Fibroblast of lung (primary cell): ENCODE measurements at regions not wholly inside any gene's neighbourhood (a gene's known extent, or its start where the extent isn't known, plus 50 kb on each side); places are given as distances from the start of the nearest gene placed in this dataset.

Experiments
- EZH2 ChIP-seq: IDR thresholded peaks from 2 replicates; pipeline ENCODE4 v1.5.1; 2012; ENCODE audit warnings: low read length, control low read depth, mild to moderate bottlenecking; ENCODE audit errors: missing control alignments
- TF ChIP-seq, protein P1 (sequence below), 2 donors: IDR thresholded peaks in 1 of 2; conservative IDR thresholded peaks in 1 of 2; 1 replicate in 1 of 2; 2 replicates in 1 of 2; pipeline ENCODE4 v1.5.1; 2011 to 2012; ENCODE audit warnings: low read length in 2 of 2, control low read depth in 1 of 2, inconsistent platforms in 1 of 2, low read depth in 1 of 2, mild to moderate bottlenecking in 1 of 2

DNA sequence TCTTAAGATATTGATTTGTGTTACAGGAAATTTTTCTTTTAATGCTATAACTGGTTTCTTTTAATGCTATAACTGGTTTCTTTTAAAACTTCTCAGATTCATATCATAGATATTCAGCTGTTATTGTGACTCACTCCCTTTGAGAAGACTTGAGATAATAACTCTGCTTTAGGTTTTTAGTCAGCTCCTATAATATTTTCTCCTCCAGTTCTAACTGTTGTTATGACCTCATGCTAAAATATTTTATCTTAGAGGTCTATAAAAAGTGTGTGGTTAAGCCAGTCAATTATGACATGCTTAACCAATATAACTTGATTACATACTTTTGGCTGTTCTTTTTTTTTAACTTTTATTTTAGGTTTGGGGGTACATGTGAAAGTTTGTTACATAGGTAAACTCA, 280.2 kb downstream of the PTGER3 start:
- TF ChIP-seq, protein P1, sequence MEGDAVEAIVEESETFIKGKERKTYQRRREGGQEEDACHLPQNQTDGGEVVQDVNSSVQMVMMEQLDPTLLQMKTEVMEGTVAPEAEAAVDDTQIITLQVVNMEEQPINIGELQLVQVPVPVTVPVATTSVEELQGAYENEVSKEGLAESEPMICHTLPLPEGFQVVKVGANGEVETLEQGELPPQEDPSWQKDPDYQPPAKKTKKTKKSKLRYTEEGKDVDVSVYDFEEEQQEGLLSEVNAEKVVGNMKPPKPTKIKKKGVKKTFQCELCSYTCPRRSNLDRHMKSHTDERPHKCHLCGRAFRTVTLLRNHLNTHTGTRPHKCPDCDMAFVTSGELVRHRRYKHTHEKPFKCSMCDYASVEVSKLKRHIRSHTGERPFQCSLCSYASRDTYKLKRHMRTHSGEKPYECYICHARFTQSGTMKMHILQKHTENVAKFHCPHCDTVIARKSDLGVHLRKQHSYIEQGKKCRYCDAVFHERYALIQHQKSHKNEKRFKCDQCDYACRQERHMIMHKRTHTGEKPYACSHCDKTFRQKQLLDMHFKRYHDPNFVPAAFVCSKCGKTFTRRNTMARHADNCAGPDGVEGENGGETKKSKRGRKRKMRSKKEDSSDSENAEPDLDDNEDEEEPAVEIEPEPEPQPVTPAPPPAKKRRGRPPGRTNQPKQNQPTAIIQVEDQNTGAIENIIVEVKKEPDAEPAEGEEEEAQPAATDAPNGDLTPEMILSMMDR (conservative IDR thresholded peaks at IDR 0.05 in 1 of 2, IDR thresholded peaks at IDR 0.05 in 1 of 2; ENCODE audit: low read depth in 1 of 2, low read length in 2 of 2): no peak
- TF ChIP-seq EZH2: no peak
